Bronchial epithelial cell (primary cell): ENCODE measurements at regions not wholly inside any gene's neighbourhood (a gene's known extent, or its start where the extent isn't known, plus 50 kb on each side); places are given as distances from the start of the nearest gene placed in this dataset.

Experiments
- DNase-seq: peaks from one replicate; pipeline ENCODE4 v3.0.0-alpha.2; 2010; ENCODE audit warnings: low read depth
- FAIRE-seq: peaks from 2 replicates; lab custom pipeline; 2011; peaks lifted over from hg19 to GRCh38; lab: Jason Lieb, UNC
- H3K27me3 ChIP-seq: 2 replicates; pipeline ENCODE4 v1.5.1; 2011; ENCODE audit warnings: low read length; ENCODE audit not compliant: control insufficient read depth, insufficient read depth
- H3K36me3 ChIP-seq: 2 replicates; pipeline ENCODE4 v1.5.1; 2011; ENCODE audit warnings: low read length; ENCODE audit not compliant: control insufficient read depth, insufficient read depth
- H3K4me3 ChIP-seq: 2 replicates; pipeline ENCODE4 v1.5.1; 2011; ENCODE audit warnings: mild to moderate bottlenecking, low read depth, low read length, control low read depth
- TF ChIP-seq, protein P1 (sequence below): IDR thresholded peaks from 2 replicates; pipeline ENCODE4 v1.5.1; 2011; ENCODE audit warnings: mild to moderate bottlenecking, moderate library complexity, low read length, control low read depth, inconsistent platforms; ENCODE audit not compliant: insufficient read depth, severe bottlenecking

DNA sequence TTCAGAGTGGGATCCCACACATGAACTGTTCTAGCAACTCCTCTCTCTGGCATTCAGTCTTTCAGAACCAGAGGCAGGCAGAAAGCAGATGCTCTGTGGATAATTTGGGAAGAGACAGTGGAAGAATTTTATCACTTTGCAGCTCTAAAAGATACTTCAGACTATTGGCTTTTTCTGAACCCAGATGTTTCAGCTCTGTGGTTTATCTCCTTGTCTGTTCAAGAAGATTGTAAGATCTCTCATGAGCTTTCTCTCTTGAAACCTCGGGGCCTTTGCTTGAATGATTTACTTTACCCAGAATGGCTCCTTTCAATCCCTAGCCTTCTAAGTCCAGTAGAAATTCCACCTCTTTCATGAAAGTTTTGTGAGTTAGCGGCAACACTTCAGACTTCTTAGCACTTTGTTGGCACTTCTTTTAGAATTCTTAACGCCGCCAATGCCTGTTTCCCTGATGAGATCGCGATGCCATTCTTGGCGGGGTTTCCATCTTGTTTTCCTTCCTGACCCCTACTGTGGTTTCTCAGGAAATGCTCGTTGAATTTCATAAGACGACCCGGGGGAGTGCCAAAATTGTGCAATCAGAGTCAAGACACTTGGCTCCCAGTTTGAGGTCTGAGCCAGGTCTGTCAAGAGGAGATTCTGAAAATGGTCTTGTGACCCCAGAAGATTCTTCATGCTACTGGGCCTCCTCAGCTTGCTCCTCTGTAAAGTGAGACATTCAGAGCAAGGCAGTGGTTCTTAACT, 107.0 kb upstream of the PRICKLE1 start:
- DNase-seq (no peak), FAIRE-seq (no peak)
- TF ChIP-seq, protein P1, sequence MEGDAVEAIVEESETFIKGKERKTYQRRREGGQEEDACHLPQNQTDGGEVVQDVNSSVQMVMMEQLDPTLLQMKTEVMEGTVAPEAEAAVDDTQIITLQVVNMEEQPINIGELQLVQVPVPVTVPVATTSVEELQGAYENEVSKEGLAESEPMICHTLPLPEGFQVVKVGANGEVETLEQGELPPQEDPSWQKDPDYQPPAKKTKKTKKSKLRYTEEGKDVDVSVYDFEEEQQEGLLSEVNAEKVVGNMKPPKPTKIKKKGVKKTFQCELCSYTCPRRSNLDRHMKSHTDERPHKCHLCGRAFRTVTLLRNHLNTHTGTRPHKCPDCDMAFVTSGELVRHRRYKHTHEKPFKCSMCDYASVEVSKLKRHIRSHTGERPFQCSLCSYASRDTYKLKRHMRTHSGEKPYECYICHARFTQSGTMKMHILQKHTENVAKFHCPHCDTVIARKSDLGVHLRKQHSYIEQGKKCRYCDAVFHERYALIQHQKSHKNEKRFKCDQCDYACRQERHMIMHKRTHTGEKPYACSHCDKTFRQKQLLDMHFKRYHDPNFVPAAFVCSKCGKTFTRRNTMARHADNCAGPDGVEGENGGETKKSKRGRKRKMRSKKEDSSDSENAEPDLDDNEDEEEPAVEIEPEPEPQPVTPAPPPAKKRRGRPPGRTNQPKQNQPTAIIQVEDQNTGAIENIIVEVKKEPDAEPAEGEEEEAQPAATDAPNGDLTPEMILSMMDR, result no peak

DNA sequence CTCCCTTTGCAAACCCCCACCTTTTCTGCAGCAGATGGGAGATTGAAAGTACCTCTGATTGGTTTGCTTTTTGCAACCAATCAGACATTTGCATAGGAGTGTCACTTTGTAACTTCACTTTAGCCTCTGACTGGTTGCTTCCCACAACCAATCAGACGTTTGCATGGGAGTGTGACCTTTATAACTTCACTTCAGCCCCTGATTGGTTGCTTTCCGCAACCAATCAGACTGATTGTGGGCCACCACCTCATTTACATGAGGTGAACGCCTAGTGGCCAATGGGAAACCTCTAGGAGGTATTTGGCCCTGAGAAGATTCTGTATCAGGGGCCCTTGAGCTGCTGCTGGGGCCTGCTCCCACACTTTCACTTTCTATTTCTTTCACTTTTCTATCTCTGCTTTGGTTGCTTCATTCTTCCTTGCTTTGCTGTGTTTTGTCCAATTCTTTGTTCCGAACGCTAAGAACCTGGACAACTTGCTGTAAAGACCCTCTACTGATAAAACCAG, 106.0 kb upstream of the PRICKLE1 start:
- TF ChIP-seq, protein P1, result no peak
- Histone ChIP-seq H3K4me3 (no peak overlapping the region), H3K27me3 (no peaks in the 10 kb centered on the region), H3K36me3 (no peaks in the 10 kb centered on the region)
- no peak for DNase-seq
- no peak for FAIRE-seq

More for the DNA sequence above, 107.0 kb upstream of the PRICKLE1 start:
- Histone ChIP-seq H3K36me3 (no peaks in the 10 kb centered on the region), H3K27me3 (no peaks in the 10 kb centered on the region), H3K4me3 (no peak overlapping the region)

DNA sequence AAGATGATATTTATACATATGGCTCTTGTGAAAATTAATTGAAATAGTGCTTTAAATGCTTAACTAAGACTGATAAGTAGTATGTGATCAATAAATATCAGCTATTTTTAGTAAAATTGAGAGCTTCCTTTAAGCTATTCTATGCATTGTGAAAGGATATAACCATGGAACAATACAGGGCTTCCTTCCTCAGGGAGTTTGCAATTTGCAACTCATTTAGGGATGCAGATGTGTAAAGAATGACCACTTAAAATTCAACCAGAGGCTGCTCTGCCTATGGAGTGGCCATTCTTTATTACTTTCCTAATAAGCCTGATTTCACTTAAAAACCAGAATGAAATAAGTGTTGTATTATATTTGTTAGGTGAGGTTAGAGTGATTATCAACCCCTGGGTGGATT, 103.2 kb upstream of the PRICKLE1 start:
- no peak for FAIRE-seq
- no peak for DNase-seq
- no peak overlapping the region for H3K4me3 ChIP-seq
- no peaks in the 10 kb centered on the region for H3K27me3 ChIP-seq
- TF ChIP-seq, protein P1, result no peak
- no peaks in the 10 kb centered on the region for H3K36me3 ChIP-seq

DNA sequence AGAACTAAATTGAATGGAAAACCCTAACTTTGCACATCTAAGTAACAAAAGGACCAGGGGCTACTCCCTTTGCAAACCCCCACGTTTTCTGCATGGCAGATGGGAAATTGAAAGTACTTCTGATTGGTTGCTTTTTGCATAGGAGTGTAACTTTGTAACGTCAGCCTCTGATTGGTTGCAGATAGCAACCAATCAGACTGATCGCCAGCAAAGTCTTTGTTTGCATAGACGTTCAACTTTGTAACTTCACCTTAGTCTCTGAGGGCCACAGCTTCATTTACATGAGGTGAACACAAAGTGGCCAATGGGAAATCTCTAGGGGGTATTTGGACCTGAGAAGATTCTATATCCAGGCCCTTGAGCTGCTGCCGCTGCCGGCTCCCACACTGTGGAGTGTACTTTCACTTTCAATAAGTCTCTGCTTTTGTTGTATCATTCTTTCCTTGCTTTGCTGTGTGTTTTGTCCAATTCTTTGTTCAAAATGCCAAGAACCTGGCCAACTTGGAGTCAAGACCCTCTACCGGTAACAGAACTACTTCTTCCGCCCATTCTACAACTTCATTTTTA, 102.5 kb upstream of the PRICKLE1 start:
- no peak for FAIRE-seq
- no peak overlapping the region for H3K4me3 ChIP-seq
- no peaks in the 10 kb centered on the region for H3K36me3 ChIP-seq
- no peak for DNase-seq
- H3K27me3 ChIP-seq, result no peaks in the 10 kb centered on the region
- TF ChIP-seq, protein P1, result no peak

DNA sequence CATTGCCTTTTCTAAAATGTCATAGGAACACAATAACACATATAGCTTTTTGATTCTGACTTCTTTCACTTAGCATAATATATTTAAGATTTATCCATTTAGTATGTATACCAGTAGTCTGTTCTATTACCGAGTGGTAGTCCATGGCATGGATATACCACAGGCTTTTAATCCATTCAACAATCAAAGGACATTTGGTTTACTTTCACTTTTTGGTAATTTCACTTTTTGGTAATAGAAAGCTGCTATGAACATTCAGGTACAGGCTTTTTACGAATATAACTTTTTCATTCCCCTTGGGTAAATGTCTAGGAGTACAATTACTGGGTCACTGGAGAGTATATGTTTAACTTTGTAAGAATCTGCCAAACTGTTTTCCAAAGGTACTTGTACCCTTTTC, 100.7 kb upstream of the PRICKLE1 start:
- Histone ChIP-seq H3K4me3 (no peak overlapping the region), H3K27me3 (no peaks in the 10 kb centered on the region), H3K36me3 (no peaks in the 10 kb centered on the region)
- TF ChIP-seq, protein P1, result no peak
- FAIRE-seq, result no peak
- DNase-seq, result no peak
